ENCODE measurements at regions not wholly inside any gene's neighbourhood (a gene's known extent, or its start where the extent isn't known, plus 50 kb on each side); places are given as distances from the start of the nearest gene placed in this dataset.
"Not testable (repeated sequence)": the region's sequence is repeated elsewhere in the genome, so short reads cannot be mapped to it uniquely, and the experiment has no call there.

GRCh38 chr2:207438414-207439126 is 91.2 kb upstream of the CREB1 start:
- no peak for DNase-seq (ENCODE audit: extremely low read depth in 1 of 2, low read depth in 1 of 2)

- not testable (repeated sequence) for DNase-seq (ENCODE audit: extremely low read depth in 1 of 2, low read depth in 1 of 2)
Observed at GRCh38 chr2:207439881-207440280, 89.9 kb upstream of the CREB1 start.

GRCh38 chr2:207444756-207445155 is 85.0 kb upstream of the CREB1 start:
- no peak for DNase-seq (ENCODE audit: extremely low read depth in 1 of 2, low read depth in 1 of 2)

- DNase-seq (ENCODE audit: extremely low read depth in 1 of 2, low read depth in 1 of 2), result no peak
Observed at GRCh38 chr2:207446653-207447052, 83.1 kb upstream of the CREB1 start.

- DNase-seq (ENCODE audit: extremely low read depth in 1 of 2, low read depth in 1 of 2), result no peak
Observed at GRCh38 chr2:207448006-207448405, 81.8 kb upstream of the CREB1 start.

GRCh38 chr2:207449642-207450165 is 80.1 kb upstream of the CREB1 start:
- DNase-seq (ENCODE audit: extremely low read depth in 1 of 2, low read depth in 1 of 2), result no peak

GRCh38 chr2:207450186-207450585 is 79.6 kb upstream of the CREB1 start:
- DNase-seq (ENCODE audit: extremely low read depth in 1 of 2, low read depth in 1 of 2), result no peak

- no peak for DNase-seq (ENCODE audit: extremely low read depth in 1 of 2, low read depth in 1 of 2)
Observed at GRCh38 chr2:207458582-207458981, 71.2 kb upstream of the CREB1 start.

GRCh38 chr2:207459990-207460757 is 69.6 kb upstream of the CREB1 start:
- no peak for DNase-seq (ENCODE audit: extremely low read depth in 1 of 2, low read depth in 1 of 2)

GRCh38 chr2:207463433-207463832 is 66.3 kb upstream of the CREB1 start:
- no peak for DNase-seq (ENCODE audit: extremely low read depth in 1 of 2, low read depth in 1 of 2)

GRCh38 chr2:207464007-207464406 is 65.8 kb upstream of the CREB1 start:
- no peak for DNase-seq (ENCODE audit: extremely low read depth in 1 of 2, low read depth in 1 of 2)

GRCh38 chr2:207465894-207466293 is 63.9 kb upstream of the CREB1 start:
- no peak for DNase-seq (ENCODE audit: extremely low read depth in 1 of 2, low read depth in 1 of 2)

- no peak for DNase-seq (ENCODE audit: extremely low read depth in 1 of 2, low read depth in 1 of 2)
Observed at GRCh38 chr2:207467716-207468347, 61.9 kb upstream of the CREB1 start.

- no peak for DNase-seq (ENCODE audit: extremely low read depth in 1 of 2, low read depth in 1 of 2)
Observed at GRCh38 chr2:207468488-207468887, 61.3 kb upstream of the CREB1 start.

GRCh38 chr2:207469451-207469850 is 60.3 kb upstream of the CREB1 start:
- DNase-seq (ENCODE audit: extremely low read depth in 1 of 2, low read depth in 1 of 2), result no peak

- DNase-seq (ENCODE audit: extremely low read depth in 1 of 2, low read depth in 1 of 2), result no peak
Observed at GRCh38 chr2:207469943-207470729, 59.6 kb upstream of the CREB1 start.

- no peak for DNase-seq (ENCODE audit: extremely low read depth in 1 of 2, low read depth in 1 of 2)
Observed at GRCh38 chr2:207471261-207471660, 58.5 kb upstream of the CREB1 start.

GRCh38 chr2:207472343-207473048 is 57.3 kb upstream of the CREB1 start:
- DNase-seq (ENCODE audit: extremely low read depth in 1 of 2, low read depth in 1 of 2), result no peak

GRCh38 chr2:207473049-207473930 is 56.5 kb upstream of the CREB1 start:
- DNase-seq (ENCODE audit: extremely low read depth in 1 of 2, low read depth in 1 of 2), result peak in 1 of 2 donors; percentile 14

Data from stimulated activated CD8-positive, alpha-beta memory T cell treated with anti-CD3 and anti-CD28 coated beads, Interleukin-7, amount 100 ng/mL, for 48 hours (primary cell).